ENCODE measurements at regions not wholly inside any gene's neighbourhood (a gene's known extent, or its start where the extent isn't known, plus 50 kb on each side); places are given as distances from the start of the nearest gene placed in this dataset.

DNA sequence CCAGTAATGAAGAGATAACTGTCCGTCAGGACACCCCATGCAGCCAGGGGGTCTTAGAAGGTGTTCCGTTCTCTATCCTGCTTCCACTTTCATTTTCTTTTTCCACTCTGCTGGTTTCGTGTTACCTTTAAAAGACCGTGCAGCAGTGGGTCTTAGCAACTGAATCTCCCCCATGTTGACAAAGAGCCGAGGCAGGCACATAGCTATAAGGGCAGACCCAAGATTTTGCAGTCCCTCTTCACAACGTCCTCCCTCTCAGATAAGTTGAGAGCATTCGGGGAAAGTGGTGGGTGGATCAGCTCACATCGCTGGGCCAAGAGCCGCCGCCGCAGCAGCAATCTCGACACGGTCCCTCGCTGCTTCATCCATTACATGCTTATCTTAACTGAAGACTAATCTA is 355.5 kb downstream of the LMO4 start:
- TF ChIP-seq, protein P1, sequence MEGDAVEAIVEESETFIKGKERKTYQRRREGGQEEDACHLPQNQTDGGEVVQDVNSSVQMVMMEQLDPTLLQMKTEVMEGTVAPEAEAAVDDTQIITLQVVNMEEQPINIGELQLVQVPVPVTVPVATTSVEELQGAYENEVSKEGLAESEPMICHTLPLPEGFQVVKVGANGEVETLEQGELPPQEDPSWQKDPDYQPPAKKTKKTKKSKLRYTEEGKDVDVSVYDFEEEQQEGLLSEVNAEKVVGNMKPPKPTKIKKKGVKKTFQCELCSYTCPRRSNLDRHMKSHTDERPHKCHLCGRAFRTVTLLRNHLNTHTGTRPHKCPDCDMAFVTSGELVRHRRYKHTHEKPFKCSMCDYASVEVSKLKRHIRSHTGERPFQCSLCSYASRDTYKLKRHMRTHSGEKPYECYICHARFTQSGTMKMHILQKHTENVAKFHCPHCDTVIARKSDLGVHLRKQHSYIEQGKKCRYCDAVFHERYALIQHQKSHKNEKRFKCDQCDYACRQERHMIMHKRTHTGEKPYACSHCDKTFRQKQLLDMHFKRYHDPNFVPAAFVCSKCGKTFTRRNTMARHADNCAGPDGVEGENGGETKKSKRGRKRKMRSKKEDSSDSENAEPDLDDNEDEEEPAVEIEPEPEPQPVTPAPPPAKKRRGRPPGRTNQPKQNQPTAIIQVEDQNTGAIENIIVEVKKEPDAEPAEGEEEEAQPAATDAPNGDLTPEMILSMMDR (IDR thresholded peaks at IDR 0.05), result no peak
- TF ChIP-seq POLR2AphosphoS5 (IDR thresholded peaks at IDR 0.05) (no peak), EP300 (IDR thresholded peaks at IDR 0.05) (no peak)
